Heart left ventricle (tissue), 13 donors: ENCODE measurements at regions not wholly inside any gene's neighbourhood (a gene's known extent, or its start where the extent isn't known, plus 50 kb on each side); places are given as distances from the start of the nearest gene placed in this dataset.

Experiments
- POLR2A ChIP-seq, 2 donors: fragments of 450-650 bp; IDR thresholded peaks; one replicate each; pipeline ENCODE4 v1.6.1; 2017; ENCODE audit warnings: antibody characterized with exemption in 2 of 2, mild to moderate bottlenecking in 2 of 2, moderate library complexity in 2 of 2
- TF ChIP-seq, protein P1 (sequence below), 12 donors: fragments of 200-600 bp; sonication (generic) in 4 of 12; IDR thresholded peaks; one replicate each; pipeline versions ENCODE4 v1.5.0 to v1.8.0; 2018 to 2022; ENCODE audit warnings: antibody characterized with exemption in 12 of 12, mild to moderate bottlenecking in 5 of 12
- donor health status: ischemic (EF 13 %, LVEDD 7.1; RV severe dilation, severe dysfunction).
- donor health status: DM: no; HTN: yes; CAD: no.
- donor health status: DM: no; HTN: no; CAD: no.
- donor health status: ischemic (EF 25% LVEDD 6.9; RV normal size, moderate dysfunction).
- donor health status: ischemic (EF 25% LVEDD 5.7; RV mildly dilated, moderate dysfunction).
- donor health status: ischemic (EF 35%, LVEDD 5.7; RV mildly dilated, moderate dysfunction).
- donor health status: nonischemic (EF 11% LVEDD 7.7; RV severe dilation, severe dysfunction).
- donor health status: DM: yes; HTN: yes; CAD: no.
- donor health status: PGD.
- donor health status: ischemic (EF 29% LVEDD 5.4; RV normal size, mild dysfunction).
- donor health status: nonischemic (EF 23%, LVEDD 6.1; RV moderate dilation, normal function).

DNA sequence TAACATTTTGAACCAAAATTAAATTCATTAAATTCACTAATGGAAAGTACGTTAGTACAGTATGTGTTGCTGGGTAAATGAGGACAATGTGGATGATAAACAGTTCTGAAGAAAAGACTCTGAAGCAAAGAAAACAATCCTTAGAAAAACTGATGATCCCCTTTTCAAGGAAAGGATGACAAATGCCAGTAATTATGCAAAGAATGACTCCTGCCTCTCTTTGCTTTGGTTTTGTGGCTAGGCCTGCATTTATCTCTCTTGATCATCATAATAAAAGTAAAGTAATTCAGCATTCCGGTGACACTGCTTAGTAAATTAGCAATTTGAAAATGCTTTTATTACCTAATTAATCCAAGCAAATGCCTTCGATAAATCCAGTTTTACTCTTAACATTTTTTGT lies 652.2 kb upstream of the DIPK2B start:
- no peak for TF ChIP-seq POLR2A (IDR thresholded peaks at IDR 0.05)
- TF ChIP-seq, protein P1, sequence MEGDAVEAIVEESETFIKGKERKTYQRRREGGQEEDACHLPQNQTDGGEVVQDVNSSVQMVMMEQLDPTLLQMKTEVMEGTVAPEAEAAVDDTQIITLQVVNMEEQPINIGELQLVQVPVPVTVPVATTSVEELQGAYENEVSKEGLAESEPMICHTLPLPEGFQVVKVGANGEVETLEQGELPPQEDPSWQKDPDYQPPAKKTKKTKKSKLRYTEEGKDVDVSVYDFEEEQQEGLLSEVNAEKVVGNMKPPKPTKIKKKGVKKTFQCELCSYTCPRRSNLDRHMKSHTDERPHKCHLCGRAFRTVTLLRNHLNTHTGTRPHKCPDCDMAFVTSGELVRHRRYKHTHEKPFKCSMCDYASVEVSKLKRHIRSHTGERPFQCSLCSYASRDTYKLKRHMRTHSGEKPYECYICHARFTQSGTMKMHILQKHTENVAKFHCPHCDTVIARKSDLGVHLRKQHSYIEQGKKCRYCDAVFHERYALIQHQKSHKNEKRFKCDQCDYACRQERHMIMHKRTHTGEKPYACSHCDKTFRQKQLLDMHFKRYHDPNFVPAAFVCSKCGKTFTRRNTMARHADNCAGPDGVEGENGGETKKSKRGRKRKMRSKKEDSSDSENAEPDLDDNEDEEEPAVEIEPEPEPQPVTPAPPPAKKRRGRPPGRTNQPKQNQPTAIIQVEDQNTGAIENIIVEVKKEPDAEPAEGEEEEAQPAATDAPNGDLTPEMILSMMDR (IDR thresholded peaks at IDR 0.05), result no peak
